ENCODE measurements at regions not wholly inside any gene's neighbourhood (a gene's known extent, or its start where the extent isn't known, plus 50 kb on each side); places are given as distances from the start of the nearest gene placed in this dataset.

GRCh38 chr3:25293736-25294135, 134.3 kb upstream of the RARB start:
- WGBS (ENCODE audit: missing lambda C conversion rate), result 71% methylated on average over 5 of the region's 5 CpGs
- Histone ChIP-seq H3K9me3 (no peaks in the 10 kb centered on the region), H3K4me1 (peaks cover 28% of the 10 kb centered on the region), H3K4me2 (no peak overlapping the region), H3K27ac (0 out of 6 replicates have a peak overlapping the region, but pooled peaks of 1 of the 2 experiments have one; percentile 15), H3K4me3 (no peak overlapping the region)
- ATAC-seq (peak in 1 of 2 experiments; percentile 35; a peak in 2 of 6 replicates), FAIRE-seq (no peak), DNase-seq (ENCODE audit: low read depth in 1 of 2, low spot score in 1 of 2) (peak in 1 of 2 experiments; percentile 13)
- CTCF ChIA-PET, result no interaction called here
- POLR2A ChIA-PET, result interaction anchor here (0.6 to 1.6 kb wide), 2 partner anchors 119 to 134 kb away, joined by 5 to 6 read pairs; partner anchors contain the start of gene RARB
- no peak for TF ChIP-seq MAFK (IDR thresholded peaks at IDR 0.05; ENCODE audit: partially characterized antibody)
- no peak for TF ChIP-seq MAZ (IDR thresholded peaks at IDR 0.05; ENCODE audit: borderline replicate concordance, low read depth, low read length)
- TF ChIP-seq KDM5A (IDR thresholded peaks at IDR 0.05), result no peak
- TF ChIP-seq HOXB5 (CRISPR knock-in tag; IDR thresholded peaks at IDR 0.05), result no peak
- TF ChIP-seq USF2 (IDR thresholded peaks at IDR 0.05), result no peak
- TF ChIP-seq JUNB (IDR thresholded peaks at IDR 0.05), result no peak
- TF ChIP-seq, protein P1, sequence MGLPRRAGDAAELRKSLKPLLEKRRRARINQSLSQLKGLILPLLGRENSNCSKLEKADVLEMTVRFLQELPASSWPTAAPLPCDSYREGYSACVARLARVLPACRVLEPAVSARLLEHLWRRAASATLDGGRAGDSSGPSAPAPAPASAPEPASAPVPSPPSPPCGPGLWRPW (IDR thresholded peaks at IDR 0.05), result no peak
- no peak for TF ChIP-seq CBX8 (IDR thresholded peaks at IDR 0.05)
- no peak for TF ChIP-seq EHF (CRISPR knock-in tag; IDR thresholded peaks at IDR 0.05)
- TF ChIP-seq FOSB (CRISPR knock-in tag; IDR thresholded peaks at IDR 0.05), result no peak
- TF ChIP-seq, protein P2, sequence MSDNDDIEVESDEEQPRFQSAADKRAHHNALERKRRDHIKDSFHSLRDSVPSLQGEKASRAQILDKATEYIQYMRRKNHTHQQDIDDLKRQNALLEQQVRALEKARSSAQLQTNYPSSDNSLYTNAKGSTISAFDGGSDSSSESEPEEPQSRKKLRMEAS (IDR thresholded peaks at IDR 0.05), result no peak

DNA sequence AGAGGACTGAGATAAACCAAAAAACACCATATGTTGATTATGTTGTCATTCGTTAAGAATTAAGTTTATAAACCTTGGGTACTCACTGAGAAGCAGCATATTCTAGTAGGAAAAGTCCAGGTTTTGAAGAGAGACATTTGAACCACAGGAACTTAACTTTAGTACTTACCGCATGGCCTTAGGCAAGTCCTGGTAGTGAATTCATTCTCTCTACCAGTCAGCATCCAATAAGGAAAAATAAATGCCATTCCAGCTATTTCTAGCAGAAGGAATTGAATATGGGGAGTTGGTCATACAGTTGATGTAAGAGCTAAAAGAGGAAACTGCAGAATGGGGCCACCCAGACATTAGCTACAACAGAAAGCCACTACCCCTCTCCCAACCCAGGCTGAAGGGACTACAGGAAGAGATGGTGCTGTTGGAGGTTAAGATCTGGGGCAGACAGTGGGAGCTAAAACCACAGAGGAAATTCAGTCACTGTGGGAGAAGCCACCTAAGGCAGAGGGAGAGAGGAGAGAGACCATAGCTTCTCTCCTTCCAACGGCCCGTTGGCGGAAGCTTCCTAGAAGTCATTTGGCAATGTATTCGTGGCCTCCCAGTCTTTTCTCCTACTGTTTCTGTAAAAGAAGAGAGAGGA, 133.8 kb upstream of the RARB start:
- 0 out of 6 replicates have a peak overlapping the region, but pooled peaks of 1 of the 2 experiments have one; percentile 15 for H3K27ac ChIP-seq
- CTCF ChIA-PET, result interaction anchor here (0.8 kb wide), 1 partner anchor 9 kb away, joined by 4 read pairs; no protein-coding TSS in a partner anchor

DNA sequence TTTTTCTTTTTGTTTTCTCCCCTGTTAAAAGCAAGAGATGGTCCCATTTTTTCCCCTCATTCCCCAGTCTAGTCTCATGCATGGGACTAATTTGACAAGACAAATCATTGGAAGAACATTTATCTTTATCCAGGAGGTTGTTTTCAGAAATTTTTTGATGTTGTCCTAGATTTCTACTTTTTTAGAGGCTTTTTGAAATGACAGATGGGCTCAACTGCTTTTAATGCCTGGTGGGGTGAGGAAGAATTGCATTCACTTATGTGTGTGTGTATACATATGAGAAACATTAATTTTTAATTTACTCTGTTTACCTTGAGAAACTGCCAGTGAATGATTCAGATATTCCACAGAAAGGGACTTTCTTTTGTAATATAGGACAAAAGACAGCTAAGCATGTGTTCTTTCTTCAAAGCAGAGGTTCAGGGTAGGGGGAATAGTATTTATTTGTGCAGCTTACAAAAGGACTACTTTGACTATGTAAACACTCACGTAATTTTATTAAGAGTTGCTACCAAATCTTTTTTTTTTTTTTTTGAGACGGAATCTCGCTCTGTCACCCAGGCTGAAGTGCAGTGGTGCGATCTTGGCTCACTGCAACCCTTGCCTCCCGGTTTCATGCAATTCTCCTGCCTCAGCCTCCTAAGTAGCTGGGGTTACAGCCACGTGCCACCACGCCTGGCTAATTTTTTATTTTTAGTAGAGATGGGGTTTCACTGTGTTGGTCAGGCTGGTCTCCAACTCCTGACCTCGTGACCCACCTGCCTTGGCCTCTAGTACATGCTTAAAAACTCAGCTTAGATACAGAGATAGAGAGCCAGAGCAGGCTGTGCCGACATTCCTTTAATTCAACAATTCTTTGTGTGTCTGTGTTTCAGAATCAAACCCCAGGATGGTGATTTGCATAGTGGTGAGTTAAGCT, 130.1 kb upstream of the RARB start:
- Histone ChIP-seq H3K27ac (no peak overlapping the region), H3K9me3 (no peaks in the 10 kb centered on the region), H3K4me2 (peak overlapping the region; percentile 46), H3K4me3 (no peak overlapping the region), H3K4me1 (peaks cover 19% of the 10 kb centered on the region)
- no peak for ATAC-seq
- POLR2A ChIA-PET, result no interaction called here
- FAIRE-seq, result no peak
- CTCF ChIA-PET, result no interaction called here
- 59% methylated on average over 9 of the region's 9 CpGs for WGBS (ENCODE audit: missing lambda C conversion rate)
- 0 out of 2 replicates have a peak, but pooled peaks have one; percentile 15 for TF ChIP-seq JUNB (IDR thresholded peaks at IDR 0.05)
- TF ChIP-seq EHMT2 (IDR thresholded peaks at IDR 0.05; ENCODE audit: low read depth), result no peak
- no peak for TF ChIP-seq PHF8 (IDR thresholded peaks at IDR 0.05; ENCODE audit: borderline replicate concordance, low read depth)
- no peak for TF ChIP-seq BHLHE40 (IDR thresholded peaks at IDR 0.05; ENCODE audit: low read depth, low read length)
- no peak for TF ChIP-seq RAD21 (conservative IDR thresholded peaks at IDR 0.05 in 1 of 2, IDR thresholded peaks at IDR 0.05 in 1 of 2)
- TF ChIP-seq EP300 (IDR thresholded peaks at IDR 0.05), result no peak
- no peak for TF ChIP-seq ZFP36 (IDR thresholded peaks at IDR 0.05; ENCODE audit: borderline replicate concordance, partially characterized antibody)
- no peak for TF ChIP-seq EHF (CRISPR knock-in tag; IDR thresholded peaks at IDR 0.05)
- no peak for TF ChIP-seq MAZ (IDR thresholded peaks at IDR 0.05; ENCODE audit: borderline replicate concordance, low read depth, low read length)
- no peak for DNase-seq (ENCODE audit: low read depth in 1 of 2, low spot score in 1 of 2)

More for the DNA sequence above, 133.8 kb upstream of the RARB start:
- Histone ChIP-seq H3K9me3 (no peaks in the 10 kb centered on the region), H3K4me2 (no peak overlapping the region; the same call in 2 of the 3 replicates), H3K4me1 (peaks cover 28% of the 10 kb centered on the region), H3K4me3 (no peak overlapping the region)
- POLR2A ChIA-PET, result interaction anchor here (1.6 kb wide), 1 partner anchor 134 kb away, joined by 5 read pairs; the partner anchor contains the start of gene RARB
- no peak for FAIRE-seq
- no peak for DNase-seq (ENCODE audit: low read depth in 1 of 2, low spot score in 1 of 2)
- WGBS (ENCODE audit: missing lambda C conversion rate), result 79% methylated on average over 6 of the region's 6 CpGs
- no peak for ATAC-seq
- TF ChIP-seq POLR2A (IDR thresholded peaks at IDR 0.05; ENCODE audit: low read length) (no peak), HOXB5 (CRISPR knock-in tag; IDR thresholded peaks at IDR 0.05) (no peak), CEBPB (IDR thresholded peaks at IDR 0.05) (no peak), SMC3 (IDR thresholded peaks at IDR 0.05) (no peak), RFX5 (IDR thresholded peaks at IDR 0.05) (no peak)
